DMS53 treated with DMSO at 0.1 percent for 48 hours (cell line): ENCODE measurements at regions not wholly inside any gene's neighbourhood (a gene's known extent, or its start where the extent isn't known, plus 50 kb on each side); places are given as distances from the start of the nearest gene placed in this dataset.
"Not testable (repeated sequence)": the region's sequence is repeated elsewhere in the genome, so short reads cannot be mapped to it uniquely, and the experiment has no call there.

Experiments
- DNase-seq: peaks from one replicate; lab custom pipeline; 2025; ENCODE audit not compliant: unreplicated experiment; lab: John Stamatoyannopoulos, UW

GRCh38 chr5:8831251-8831650 is 714.6 kb downstream of the SEMA5A start:
- DNase-seq: no peak

- DNase-seq: no peak
Measured at GRCh38 chr5:8831854-8832253, 714.0 kb downstream of the SEMA5A start.

GRCh38 chr5:8839361-8840055 is 706.4 kb downstream of the SEMA5A start:
- DNase-seq: no peak

GRCh38 chr5:8840237-8840636 is 705.6 kb downstream of the SEMA5A start:
- DNase-seq: no peak

GRCh38 chr5:8840746-8841145 is 705.1 kb downstream of the SEMA5A start:
- DNase-seq: not testable (repeated sequence)

GRCh38 chr5:8842971-8843551 is 702.8 kb downstream of the SEMA5A start:
- no peak for DNase-seq

- no peak for DNase-seq
Measured at GRCh38 chr5:8843771-8844170, 702.1 kb downstream of the SEMA5A start.

GRCh38 chr5:8844206-8844605 is 701.7 kb downstream of the SEMA5A start:
- no peak for DNase-seq

GRCh38 chr5:8844847-8845246 is 701.0 kb downstream of the SEMA5A start:
- DNase-seq: no peak

GRCh38 chr5:8845296-8845695 is 700.6 kb downstream of the SEMA5A start:
- no peak for DNase-seq

GRCh38 chr5:8848366-8848765 is 697.5 kb downstream of the SEMA5A start:
- no peak for DNase-seq

- DNase-seq: no peak
Measured at GRCh38 chr5:8848997-8849594, 696.8 kb downstream of the SEMA5A start.

GRCh38 chr5:8851101-8851500 is 694.8 kb downstream of the SEMA5A start:
- DNase-seq: no peak

- DNase-seq: no peak
Measured at GRCh38 chr5:8857051-8857450, 688.8 kb downstream of the SEMA5A start.

GRCh38 chr5:8861764-8862163 is 684.1 kb downstream of the SEMA5A start:
- no peak for DNase-seq

GRCh38 chr5:8864053-8864452 is 681.8 kb downstream of the SEMA5A start:
- no peak for DNase-seq

- DNase-seq: no peak
Measured at GRCh38 chr5:8865266-8865665, 680.6 kb downstream of the SEMA5A start.

GRCh38 chr5:8865686-8866374 is 680.0 kb downstream of the SEMA5A start:
- no peak for DNase-seq

- DNase-seq: no peak
Measured at GRCh38 chr5:8868283-8868682, 677.6 kb downstream of the SEMA5A start.

- DNase-seq: no peak
Measured at GRCh38 chr5:8869932-8870331, 675.9 kb downstream of the SEMA5A start.

- no peak for DNase-seq
Measured at GRCh38 chr5:8870349-8870958, 675.4 kb downstream of the SEMA5A start.

GRCh38 chr5:8870959-8871355 is 674.9 kb downstream of the SEMA5A start:
- no peak for DNase-seq
